ENCODE measurements at regions not wholly inside any gene's neighbourhood (a gene's known extent, or its start where the extent isn't known, plus 50 kb on each side); places are given as distances from the start of the nearest gene placed in this dataset.
A peak's percentile ranks its signal among the peaks of the same experiment; 100 is the strongest.

DNA sequence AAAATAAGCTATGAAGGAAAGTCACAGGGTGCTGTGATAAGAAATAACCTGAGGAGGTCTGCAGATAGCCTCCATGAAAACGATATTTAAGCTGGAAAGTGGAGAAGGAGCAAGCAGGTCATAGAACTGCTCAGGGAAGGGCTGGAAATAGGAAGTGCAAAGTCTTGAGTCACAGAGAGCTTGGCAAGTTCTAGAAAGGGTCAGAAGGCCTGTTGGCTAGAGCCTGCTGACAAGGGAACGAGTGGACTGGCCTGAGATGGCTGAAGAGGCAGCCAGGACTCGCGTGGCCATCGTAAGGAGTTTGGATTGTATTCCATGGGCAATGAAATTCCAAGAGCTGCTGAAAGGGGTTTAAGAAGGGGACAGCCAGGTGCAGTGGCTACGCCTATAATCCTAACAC lies 64.7 kb upstream of the IL12A start:
- no peaks in the 10 kb centered on the region for H3K4me1 ChIP-seq
- H3K27me3 ChIP-seq = no peaks in the 10 kb centered on the region
- DNase-seq = no peak
- H3K27ac ChIP-seq = no peak overlapping the region
- no peaks in the 10 kb centered on the region for H3K9me3 ChIP-seq
- WGBS (ENCODE audit: insufficient coverage, low coverage, low lambda C conversion rate, missing lambda C conversion rate) = 60% methylated on average over 4 of the region's 6 CpGs
- intact Hi-C loops (cut with DNase I) = no loop called here
- no peaks in the 10 kb centered on the region for H3K36me3 ChIP-seq
- TF ChIP-seq, protein P1, sequence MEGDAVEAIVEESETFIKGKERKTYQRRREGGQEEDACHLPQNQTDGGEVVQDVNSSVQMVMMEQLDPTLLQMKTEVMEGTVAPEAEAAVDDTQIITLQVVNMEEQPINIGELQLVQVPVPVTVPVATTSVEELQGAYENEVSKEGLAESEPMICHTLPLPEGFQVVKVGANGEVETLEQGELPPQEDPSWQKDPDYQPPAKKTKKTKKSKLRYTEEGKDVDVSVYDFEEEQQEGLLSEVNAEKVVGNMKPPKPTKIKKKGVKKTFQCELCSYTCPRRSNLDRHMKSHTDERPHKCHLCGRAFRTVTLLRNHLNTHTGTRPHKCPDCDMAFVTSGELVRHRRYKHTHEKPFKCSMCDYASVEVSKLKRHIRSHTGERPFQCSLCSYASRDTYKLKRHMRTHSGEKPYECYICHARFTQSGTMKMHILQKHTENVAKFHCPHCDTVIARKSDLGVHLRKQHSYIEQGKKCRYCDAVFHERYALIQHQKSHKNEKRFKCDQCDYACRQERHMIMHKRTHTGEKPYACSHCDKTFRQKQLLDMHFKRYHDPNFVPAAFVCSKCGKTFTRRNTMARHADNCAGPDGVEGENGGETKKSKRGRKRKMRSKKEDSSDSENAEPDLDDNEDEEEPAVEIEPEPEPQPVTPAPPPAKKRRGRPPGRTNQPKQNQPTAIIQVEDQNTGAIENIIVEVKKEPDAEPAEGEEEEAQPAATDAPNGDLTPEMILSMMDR (IDR thresholded peaks at IDR 0.05) = no peak
- no peak for TF ChIP-seq POLR2A (IDR thresholded peaks at IDR 0.05)
- peak in 3 of 4 donors; percentile 43 to 65 (median 49) for ATAC-seq
- H3K4me3 ChIP-seq = no peak overlapping the region

DNA sequence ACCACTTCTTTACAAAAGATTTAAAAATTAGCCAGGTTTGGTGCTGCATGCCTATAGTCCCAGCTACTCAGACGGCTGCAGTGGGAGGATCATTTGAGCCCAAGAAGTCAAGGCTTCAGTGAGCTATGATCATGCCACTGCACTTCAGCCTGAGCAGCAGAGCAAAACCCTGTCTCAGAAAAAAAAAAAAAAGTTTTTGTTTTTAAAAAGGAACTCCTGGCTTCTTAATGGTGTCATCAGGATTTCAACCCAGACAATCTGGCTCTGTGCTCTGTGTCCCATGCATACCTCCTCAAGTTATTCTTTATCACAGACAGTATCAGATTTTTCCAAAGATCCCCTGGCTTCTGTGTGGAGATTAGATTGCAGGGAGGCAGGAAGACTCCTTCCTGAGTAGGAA lies 64.2 kb upstream of the IL12A start:
- DNase-seq = no peak
- Histone ChIP-seq H3K4me3 (no peak overlapping the region), H3K9me3 (no peaks in the 10 kb centered on the region), H3K4me1 (no peaks in the 10 kb centered on the region), H3K27me3 (no peaks in the 10 kb centered on the region), H3K27ac (no peak overlapping the region), H3K36me3 (no peaks in the 10 kb centered on the region)
- ATAC-seq = no peak
- 0% methylated on average over 1 of the region's 1 CpG for WGBS (ENCODE audit: insufficient coverage, low coverage, low lambda C conversion rate, missing lambda C conversion rate)
- no peak for TF ChIP-seq POLR2A (IDR thresholded peaks at IDR 0.05)
- TF ChIP-seq, protein P1 (IDR thresholded peaks at IDR 0.05) = no peak
- intact Hi-C loops (cut with DNase I) = no loop called here

DNA sequence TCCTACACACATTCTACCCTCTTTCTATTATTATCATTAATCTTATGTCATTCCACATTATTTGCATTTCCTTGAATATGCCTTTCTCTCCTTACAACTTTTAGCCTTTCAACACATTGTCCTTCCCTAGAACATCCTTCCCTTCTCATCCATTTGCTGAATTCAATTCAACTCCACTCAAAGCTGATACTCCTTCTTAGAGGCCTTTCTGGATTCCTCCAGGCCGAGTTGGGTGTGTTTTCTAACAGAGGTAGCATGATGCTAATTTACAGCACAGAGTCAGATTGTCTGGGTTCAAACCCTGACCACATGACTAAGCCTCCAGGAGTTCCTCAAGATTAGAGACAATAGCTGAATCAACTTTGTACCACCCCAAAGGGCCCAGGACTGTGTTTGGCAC lies 63.4 kb upstream of the IL12A start:
- Histone ChIP-seq H3K9me3 (no peaks in the 10 kb centered on the region), H3K4me1 (no peaks in the 10 kb centered on the region), H3K27ac (no peak overlapping the region), H3K27me3 (no peaks in the 10 kb centered on the region), H3K36me3 (no peaks in the 10 kb centered on the region), H3K4me3 (no peak overlapping the region)
- TF ChIP-seq POLR2A (IDR thresholded peaks at IDR 0.05) = no peak
- TF ChIP-seq, protein P1 (IDR thresholded peaks at IDR 0.05) = no peak
- no CpG with 5 or more reads among the region's 1 CpG for WGBS (ENCODE audit: insufficient coverage, low coverage, low lambda C conversion rate, missing lambda C conversion rate)
- DNase-seq (no peak), ATAC-seq (no peak)
- intact Hi-C loops (cut with DNase I) = no loop called here

DNA sequence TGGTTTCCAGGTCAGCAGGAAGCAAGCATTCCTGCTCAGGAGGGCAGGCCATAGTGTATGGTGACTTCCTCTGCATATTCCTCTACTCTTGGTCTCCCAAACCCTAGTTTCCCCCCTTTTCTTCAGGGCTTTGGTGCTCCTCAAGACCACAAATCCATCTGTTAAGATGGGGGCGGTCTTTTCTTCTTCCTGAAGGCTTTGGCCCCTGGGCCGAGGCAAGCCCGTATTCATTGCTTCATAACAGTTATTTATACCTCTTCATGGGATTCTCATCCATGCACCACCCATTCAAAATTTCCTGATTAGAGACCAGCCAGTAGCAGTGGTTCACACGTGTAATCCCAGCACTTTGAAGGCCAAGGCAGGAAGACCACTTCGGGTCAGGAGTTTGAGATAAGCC lies 62.1 kb upstream of the IL12A start:
- no peaks in the 10 kb centered on the region for H3K9me3 ChIP-seq
- intact Hi-C loops (cut with DNase I) = no loop called here
- no peak overlapping the region for H3K27ac ChIP-seq
- DNase-seq = no peak
- ATAC-seq = no peak
- H3K27me3 ChIP-seq = no peaks in the 10 kb centered on the region
- H3K4me3 ChIP-seq = no peak overlapping the region
- no peak for TF ChIP-seq POLR2A (IDR thresholded peaks at IDR 0.05)
- H3K36me3 ChIP-seq = no peaks in the 10 kb centered on the region
- H3K4me1 ChIP-seq = no peaks in the 10 kb centered on the region
- WGBS (ENCODE audit: insufficient coverage, low coverage, low lambda C conversion rate, missing lambda C conversion rate) = 74% methylated on average over 5 of the region's 5 CpGs

DNA sequence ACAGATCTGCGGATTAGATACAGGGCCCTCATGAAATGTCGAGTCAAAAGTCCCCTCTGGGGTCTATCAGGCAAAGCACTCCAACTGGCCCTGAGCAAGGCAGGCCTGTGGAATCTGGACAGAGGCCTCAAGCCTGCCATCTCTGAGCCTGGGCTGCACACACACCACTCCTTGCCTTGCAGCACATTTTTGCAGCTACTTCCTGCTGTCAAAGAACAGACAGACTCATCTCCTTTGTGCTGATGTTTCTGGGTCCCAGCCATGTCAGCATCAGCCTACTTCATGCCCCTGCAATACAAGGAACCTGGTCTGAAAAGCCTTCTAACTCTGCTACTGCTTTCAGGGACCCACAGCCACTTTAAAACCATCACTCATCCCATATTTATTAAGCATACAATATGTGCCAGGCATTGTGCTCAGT lies 60.6 kb upstream of the IL12A start:
- Histone ChIP-seq H3K4me1 (no peaks in the 10 kb centered on the region), H3K4me3 (no peak overlapping the region), H3K9me3 (no peaks in the 10 kb centered on the region), H3K27ac (no peak overlapping the region), H3K36me3 (no peaks in the 10 kb centered on the region), H3K27me3 (no peaks in the 10 kb centered on the region)
- DNase-seq (no peak), ATAC-seq (peak in 1 of 4 donors; percentile 23)
- intact Hi-C loops (cut with DNase I) = no loop called here
- WGBS (ENCODE audit: insufficient coverage, low coverage, low lambda C conversion rate, missing lambda C conversion rate) = 65% methylated on average over 2 of the region's 2 CpGs
- TF ChIP-seq POLR2A (IDR thresholded peaks at IDR 0.05) = no peak
- TF ChIP-seq, protein P1 (IDR thresholded peaks at IDR 0.05) = no peak
